Peyer's patch (tissue), 4 donors: ENCODE measurements at regions not wholly inside any gene's neighbourhood (a gene's known extent, or its start where the extent isn't known, plus 50 kb on each side); places are given as distances from the start of the nearest gene placed in this dataset.

Source experiments
- DNase-seq, 3 donors: peaks; one replicate each; pipeline ENCODE4 v3.0.0-alpha.2; 2017 to 2019
- H3K27ac ChIP-seq, 4 donors: fragments of 200-600 bp; sonication (generic); one replicate each; pipeline ENCODE4 v1.5.1; 2016 to 2019
- H3K27me3 ChIP-seq, 2 donors: fragments of 200-600 bp; sonication (generic); one replicate each; pipeline ENCODE4 v1.5.1; 2019
- H3K36me3 ChIP-seq, 3 donors: fragments of 200-600 bp; sonication (generic); one replicate each; pipeline ENCODE4 v1.5.1; 2016 to 2019
- H3K4me1 ChIP-seq, 4 donors: fragments of 200-600 bp; sonication (generic); one replicate each; pipeline ENCODE4 v1.5.1; 2016 to 2019
- H3K4me3 ChIP-seq, 4 donors: fragments of 200-600 bp; sonication (generic); 1 replicate in 3 of 4; 2 replicates in 1 of 4; pipeline ENCODE4 v1.5.1; 2016 to 2019; ENCODE audit warnings: mild to moderate bottlenecking in 1 of 4
- H3K9me3 ChIP-seq, 4 donors: fragments of 200-600 bp; sonication (generic); one replicate each; pipeline ENCODE4 v1.5.1; 2016 to 2019; ENCODE audit warnings: mild to moderate bottlenecking in 1 of 4
- CTCF ChIP-seq, 6 experiments: fragments of 450-650 bp in 4 of 6; fragments of 200-600 bp in 2 of 6; sonication (generic) in 1 of 6; IDR thresholded peaks; one replicate each; pipeline ENCODE4 v1.5.1; 2017 to 2019; ENCODE audit warnings: antibody characterized with exemption in 6 of 6, mild to moderate bottlenecking in 3 of 6, moderate library complexity in 1 of 6
- POLR2A ChIP-seq, 2 donors: fragments of 450-650 bp; IDR thresholded peaks; one replicate each; pipeline ENCODE4 v1.5.1; 2017; ENCODE audit warnings: antibody characterized with exemption in 2 of 2, mild to moderate bottlenecking in 2 of 2, moderate library complexity in 2 of 2

GRCh38 chr5:155878991-155879575 lies 447.9 kb upstream of the SGCD start:
- Histone ChIP-seq H3K27me3 (no peaks in the 10 kb centered on the region), H3K4me1 (no peaks in the 10 kb centered on the region)

GRCh38 chr5:155884041-155884440 lies 442.9 kb upstream of the SGCD start:
- Histone ChIP-seq H3K27me3 (no peaks in the 10 kb centered on the region), H3K4me3 (no peak overlapping the region), H3K27ac (no peak overlapping the region), H3K36me3 (no peaks in the 10 kb centered on the region), H3K9me3 (no peaks in the 10 kb centered on the region), H3K4me1 (no peaks in the 10 kb centered on the region)
- no peak for DNase-seq
- TF ChIP-seq POLR2A (IDR thresholded peaks at IDR 0.05) = no peak
- TF ChIP-seq CTCF (IDR thresholded peaks at IDR 0.05) = no peak

More at GRCh38 chr5:155878991-155879575, 447.9 kb upstream of the SGCD start:
- H3K36me3 ChIP-seq = no peaks in the 10 kb centered on the region
- TF ChIP-seq POLR2A (IDR thresholded peaks at IDR 0.05) (no peak), CTCF (IDR thresholded peaks at IDR 0.05) (no peak)
- no peak overlapping the region for H3K27ac ChIP-seq
- H3K4me3 ChIP-seq = no peak overlapping the region
- DNase-seq = no peak
- H3K9me3 ChIP-seq = no peaks in the 10 kb centered on the region

GRCh38 chr5:155885199-155885598 lies 441.8 kb upstream of the SGCD start:
- H3K36me3 ChIP-seq = no peaks in the 10 kb centered on the region

GRCh38 chr5:155886311-155887031 lies 440.5 kb upstream of the SGCD start:
- no peak overlapping the region for H3K27ac ChIP-seq
- H3K36me3 ChIP-seq = no peaks in the 10 kb centered on the region
- H3K4me1 ChIP-seq = no peaks in the 10 kb centered on the region
- H3K9me3 ChIP-seq = no peaks in the 10 kb centered on the region
- TF ChIP-seq CTCF (IDR thresholded peaks at IDR 0.05) = no peak
- TF ChIP-seq POLR2A (IDR thresholded peaks at IDR 0.05) = no peak
- H3K4me3 ChIP-seq = no peak overlapping the region
- DNase-seq = no peak
- no peaks in the 10 kb centered on the region for H3K27me3 ChIP-seq

More at GRCh38 chr5:155885199-155885598, 441.8 kb upstream of the SGCD start:
- Histone ChIP-seq H3K4me1 (no peaks in the 10 kb centered on the region), H3K4me3 (no peak overlapping the region), H3K27ac (no peak overlapping the region), H3K9me3 (no peaks in the 10 kb centered on the region), H3K27me3 (no peaks in the 10 kb centered on the region)
- TF ChIP-seq POLR2A (IDR thresholded peaks at IDR 0.05) (no peak), CTCF (IDR thresholded peaks at IDR 0.05) (no peak)
- DNase-seq = no peak

- no peak overlapping the region for H3K4me3 ChIP-seq
- H3K4me1 ChIP-seq = no peaks in the 10 kb centered on the region
- no peak for DNase-seq
- H3K36me3 ChIP-seq = no peaks in the 10 kb centered on the region
- H3K27me3 ChIP-seq = no peaks in the 10 kb centered on the region
- TF ChIP-seq CTCF (IDR thresholded peaks at IDR 0.05) (no peak), POLR2A (IDR thresholded peaks at IDR 0.05) (no peak)
- no peak overlapping the region for H3K27ac ChIP-seq
- H3K9me3 ChIP-seq = no peaks in the 10 kb centered on the region
Measured at GRCh38 chr5:155895484-155895883, 431.5 kb upstream of the SGCD start.
